ENCODE measurements at regions not wholly inside any gene's neighbourhood (a gene's known extent, or its start where the extent isn't known, plus 50 kb on each side); places are given as distances from the start of the nearest gene placed in this dataset.

DNA sequence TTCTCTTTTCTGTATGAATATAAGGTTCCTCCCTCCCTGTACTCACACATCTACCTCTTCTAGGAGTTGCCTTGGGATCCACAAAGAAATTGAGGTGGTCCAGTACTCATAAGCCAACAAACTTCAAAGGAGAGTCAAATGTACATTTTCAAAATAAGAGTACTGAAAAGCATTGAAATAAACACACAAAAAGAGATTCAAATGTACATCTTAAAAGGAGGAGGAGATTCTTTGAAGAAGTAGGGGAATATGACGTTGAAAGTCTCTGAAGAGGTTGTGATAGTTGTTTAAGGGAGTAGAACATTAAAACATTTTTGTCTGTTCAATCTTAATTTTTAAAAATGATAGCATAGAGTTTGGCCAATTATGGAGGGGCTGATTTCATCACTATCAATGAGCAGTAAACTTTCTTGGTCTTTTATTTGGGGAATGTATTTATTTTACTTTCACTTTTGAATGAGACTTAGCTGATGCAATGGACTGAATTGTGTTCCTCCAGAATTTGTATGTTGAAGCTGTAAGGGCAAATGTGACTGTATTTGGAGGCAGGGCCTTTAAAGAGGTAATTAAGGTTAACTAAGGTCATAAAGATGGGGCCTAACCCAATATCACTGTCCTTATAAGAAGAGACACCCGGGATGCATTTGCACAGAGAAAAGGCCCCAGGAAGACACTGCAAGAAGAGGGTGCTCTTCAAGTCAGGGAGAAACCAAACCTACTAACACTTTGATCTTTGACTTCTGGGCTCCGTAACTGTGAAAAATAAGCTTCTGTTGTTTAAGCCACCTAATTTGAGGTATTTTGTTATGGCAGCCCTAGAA, 226.3 kb upstream of the PGRMC2 start:
- H3K27ac Mint-ChIP-seq, result peak overlapping the region; percentile 71 to 91 (median 82)
- peaks cover 0 to 5% (median 0%) of the 10 kb centered on the region in 11 donors for H3K9me3 Mint-ChIP-seq
- ChIA-PET CTCF (no interaction called here), POLR2A (interaction anchor here (0.6 kb wide), 1 partner anchor 211 kb away, joined by 3 read pairs; no protein-coding TSS in a partner anchor)
- ATAC-seq, result peak; percentile 27
- no peaks in the 10 kb centered on the region for H3K4me1 ChIP-seq (ENCODE audit: control insufficient read depth in 2 of 2, insufficient read depth in 2 of 2, low read length in 2 of 2)
- DNase-seq, result peak in 6 of 9 donors; percentile 0 to 32 (median 20)
- no peaks in the 10 kb centered on the region for H3K36me3 ChIP-seq (ENCODE audit: control insufficient read depth in 2 of 3, insufficient read depth in 3 of 3, low read length in 3 of 3)
- H3K27me3 ChIP-seq (ENCODE audit: control insufficient read depth in 2 of 2, insufficient read depth in 2 of 2, low read length in 2 of 2), result no peaks in the 10 kb centered on the region
- H3K4me3 Mint-ChIP-seq, result peak overlapping the region; percentile 49 to 87 (median 80)
- H3K36me3 Mint-ChIP-seq, result peaks cover 0 to 8% (median 0%) of the 10 kb centered on the region in 5 donors
- no peaks in the 10 kb centered on the region for H3K9me3 ChIP-seq (ENCODE audit: control insufficient read depth in 2 of 3, low read length in 3 of 3)
- H3K4me3 ChIP-seq (ENCODE audit: low read length), result peak overlapping the region; percentile 13
- intact Hi-C loops (cut with micrococcal nuclease), result loop anchor here in 1 of 2 donors (2.0 to 5.0 kb wide), 2 partner anchors 227 to 297 kb away; partner anchors contain the start of gene PGRMC2
- peak overlapping the region; percentile 6 for H3K27ac ChIP-seq (ENCODE audit: low read depth, low read length)
- no peaks in the 10 kb centered on the region for H3K27me3 Mint-ChIP-seq
- peaks cover 9 to 24% (median 19%) of the 10 kb centered on the region in 7 donors for H3K4me1 Mint-ChIP-seq

DNA sequence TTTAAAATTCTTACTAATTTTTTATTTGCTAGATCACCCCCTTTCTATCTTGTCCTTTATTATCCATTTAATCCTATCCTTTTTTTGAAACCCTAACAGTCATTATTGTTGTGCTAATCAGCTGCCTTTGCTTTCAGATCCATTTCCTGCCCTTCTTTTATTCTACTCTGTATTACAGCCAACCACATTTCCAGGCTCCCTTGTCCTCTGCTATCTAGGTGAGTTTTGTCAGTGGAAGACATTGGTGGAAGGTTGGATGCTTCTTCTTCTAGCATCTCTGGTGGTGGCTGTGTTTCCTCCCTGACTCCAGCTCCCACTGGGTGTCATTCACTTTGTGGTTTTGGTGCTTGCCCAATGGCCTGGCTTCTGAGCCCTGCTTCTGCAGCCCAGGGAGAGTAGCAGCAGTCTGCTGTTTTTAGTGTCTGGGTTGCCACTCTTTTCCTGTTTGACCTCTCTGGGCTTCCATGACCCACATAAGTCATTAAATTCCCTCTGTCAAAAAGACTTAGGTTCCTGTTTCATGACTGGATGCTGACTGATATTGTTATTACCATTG, 225.2 kb upstream of the PGRMC2 start:
- H3K36me3 ChIP-seq (ENCODE audit: control insufficient read depth in 2 of 3, insufficient read depth in 3 of 3, low read length in 3 of 3), result no peaks in the 10 kb centered on the region
- no peaks in the 10 kb centered on the region for H3K9me3 ChIP-seq (ENCODE audit: control insufficient read depth in 2 of 3, low read length in 3 of 3)
- ChIA-PET POLR2A (no interaction called here), CTCF (no interaction called here)
- no peaks in the 10 kb centered on the region for H3K4me1 ChIP-seq (ENCODE audit: control insufficient read depth in 2 of 2, insufficient read depth in 2 of 2, low read length in 2 of 2)
- H3K27ac ChIP-seq (ENCODE audit: low read depth, low read length), result no peak overlapping the region
- Mint-ChIP-seq H3K9me3 (peaks cover 0 to 5% (median 0%) of the 10 kb centered on the region in 11 donors), H3K27ac (peak overlapping the region in 4 of 9 donors; percentile 25 to 91 (median 76)), H3K4me1 (peaks cover 9 to 24% (median 19%) of the 10 kb centered on the region in 7 donors), H3K4me3 (peak overlapping the region in 1 of 10 donors; percentile 50), H3K27me3 (peaks cover 0 to 2% (median 0%) of the 10 kb centered on the region in 5 donors), H3K36me3 (peaks cover 0 to 8% (median 0%) of the 10 kb centered on the region in 5 donors)
- ATAC-seq, result no peak
- no peak for DNase-seq
- intact Hi-C loops (cut with micrococcal nuclease), result loop anchor here in 1 of 2 donors (5.0 kb wide), 1 partner anchor 226 kb away; the partner anchor contains the start of gene PGRMC2
- no peak overlapping the region for H3K4me3 ChIP-seq (ENCODE audit: low read length)
- H3K27me3 ChIP-seq (ENCODE audit: control insufficient read depth in 2 of 2, insufficient read depth in 2 of 2, low read length in 2 of 2), result no peaks in the 10 kb centered on the region

DNA sequence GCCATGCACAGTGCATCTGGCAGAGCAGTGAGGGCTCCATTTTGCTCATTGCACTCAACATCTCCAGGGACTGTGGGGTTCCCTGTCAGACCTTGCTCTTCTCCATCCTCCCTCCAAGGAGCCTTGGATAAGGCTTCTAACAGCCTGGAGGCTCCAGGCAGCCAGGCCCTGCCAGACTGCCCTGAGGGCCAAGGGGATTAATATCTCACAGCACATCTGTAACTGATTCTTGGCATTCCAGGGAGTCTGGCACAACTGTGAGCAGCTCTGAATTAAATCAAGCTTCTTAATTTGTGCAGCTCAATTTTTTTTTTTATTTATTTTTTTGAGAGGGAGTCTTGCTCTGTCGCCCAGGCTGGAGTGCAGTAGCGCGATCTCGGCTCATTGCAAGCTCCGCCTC, 224.5 kb upstream of the PGRMC2 start:
- ChIA-PET POLR2A (no interaction called here), CTCF (no interaction called here)
- DNase-seq (no peak), ATAC-seq (no peak)
- H3K27me3 Mint-ChIP-seq, result peaks cover 0 to 2% (median 0%) of the 10 kb centered on the region in 5 donors
- H3K4me1 ChIP-seq (ENCODE audit: control insufficient read depth in 2 of 2, insufficient read depth in 2 of 2, low read length in 2 of 2), result no peaks in the 10 kb centered on the region
- no peaks in the 10 kb centered on the region for H3K9me3 ChIP-seq (ENCODE audit: control insufficient read depth in 2 of 3, low read length in 3 of 3)
- no peaks in the 10 kb centered on the region for H3K36me3 ChIP-seq (ENCODE audit: control insufficient read depth in 2 of 3, insufficient read depth in 3 of 3, low read length in 3 of 3)
- H3K4me1 Mint-ChIP-seq, result peaks cover 9 to 24% (median 19%) of the 10 kb centered on the region in 7 donors
- H3K9me3 Mint-ChIP-seq, result peaks cover 0 to 5% (median 0%) of the 10 kb centered on the region in 11 donors
- peaks cover 0 to 8% (median 0%) of the 10 kb centered on the region in 5 donors for H3K36me3 Mint-ChIP-seq
- no peak overlapping the region for H3K4me3 ChIP-seq (ENCODE audit: low read length)
- no peaks in the 10 kb centered on the region for H3K27me3 ChIP-seq (ENCODE audit: control insufficient read depth in 2 of 2, insufficient read depth in 2 of 2, low read length in 2 of 2)
- no peak overlapping the region for H3K4me3 Mint-ChIP-seq
- no peak overlapping the region for H3K27ac Mint-ChIP-seq
- intact Hi-C loops (cut with micrococcal nuclease), result loop anchor here in 1 of 2 donors (5.0 kb wide), 1 partner anchor 225 kb away; the partner anchor contains the start of gene PGRMC2
- H3K27ac ChIP-seq (ENCODE audit: low read depth, low read length), result no peak overlapping the region

DNA sequence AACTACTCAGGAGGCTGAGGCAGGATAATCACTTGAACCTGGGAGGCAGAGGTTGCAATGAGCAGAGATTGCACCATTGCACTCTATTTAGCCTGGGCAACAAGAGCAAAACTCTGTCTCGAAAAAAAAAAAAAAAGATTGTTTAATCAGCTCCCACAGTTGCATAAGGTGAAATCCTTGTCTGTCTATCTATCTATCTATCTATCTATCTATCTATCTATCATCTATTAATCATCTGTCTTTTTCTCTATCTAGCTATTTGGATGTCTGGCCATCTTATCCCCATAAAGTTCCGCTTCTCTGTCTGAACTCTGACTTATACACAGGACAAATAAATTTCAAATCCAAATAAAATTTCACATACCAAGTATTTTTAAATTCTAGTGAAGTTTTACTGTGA, 223.2 kb upstream of the PGRMC2 start:
- Histone ChIP-seq H3K4me3 (ENCODE audit: low read length) (no peak overlapping the region), H3K9me3 (ENCODE audit: control insufficient read depth in 2 of 3, low read length in 3 of 3) (no peaks in the 10 kb centered on the region), H3K36me3 (ENCODE audit: control insufficient read depth in 2 of 3, insufficient read depth in 3 of 3, low read length in 3 of 3) (no peaks in the 10 kb centered on the region), H3K27ac (ENCODE audit: low read depth, low read length) (no peak overlapping the region), H3K4me1 (ENCODE audit: control insufficient read depth in 2 of 2, insufficient read depth in 2 of 2, low read length in 2 of 2) (no peaks in the 10 kb centered on the region), H3K27me3 (ENCODE audit: control insufficient read depth in 2 of 2, insufficient read depth in 2 of 2, low read length in 2 of 2) (no peaks in the 10 kb centered on the region)
- peaks cover 0 to 2% (median 0%) of the 10 kb centered on the region in 5 donors for H3K27me3 Mint-ChIP-seq
- CTCF ChIA-PET, result no interaction called here
- H3K9me3 Mint-ChIP-seq, result peaks cover 0 to 5% (median 0%) of the 10 kb centered on the region in 11 donors
- peaks cover 0 to 8% (median 2%) of the 10 kb centered on the region in 5 donors for H3K36me3 Mint-ChIP-seq
- H3K4me3 Mint-ChIP-seq, result no peak overlapping the region
- peaks cover 9 to 24% (median 19%) of the 10 kb centered on the region in 7 donors for H3K4me1 Mint-ChIP-seq
- intact Hi-C loops (cut with micrococcal nuclease), result loop anchor here in 1 of 2 donors (5.0 kb wide), 1 partner anchor 224 kb away; the partner anchor contains the start of gene PGRMC2
- DNase-seq, result no peak
- H3K27ac Mint-ChIP-seq, result no peak overlapping the region
- POLR2A ChIA-PET, result no interaction called here
- ATAC-seq, result no peak

DNA sequence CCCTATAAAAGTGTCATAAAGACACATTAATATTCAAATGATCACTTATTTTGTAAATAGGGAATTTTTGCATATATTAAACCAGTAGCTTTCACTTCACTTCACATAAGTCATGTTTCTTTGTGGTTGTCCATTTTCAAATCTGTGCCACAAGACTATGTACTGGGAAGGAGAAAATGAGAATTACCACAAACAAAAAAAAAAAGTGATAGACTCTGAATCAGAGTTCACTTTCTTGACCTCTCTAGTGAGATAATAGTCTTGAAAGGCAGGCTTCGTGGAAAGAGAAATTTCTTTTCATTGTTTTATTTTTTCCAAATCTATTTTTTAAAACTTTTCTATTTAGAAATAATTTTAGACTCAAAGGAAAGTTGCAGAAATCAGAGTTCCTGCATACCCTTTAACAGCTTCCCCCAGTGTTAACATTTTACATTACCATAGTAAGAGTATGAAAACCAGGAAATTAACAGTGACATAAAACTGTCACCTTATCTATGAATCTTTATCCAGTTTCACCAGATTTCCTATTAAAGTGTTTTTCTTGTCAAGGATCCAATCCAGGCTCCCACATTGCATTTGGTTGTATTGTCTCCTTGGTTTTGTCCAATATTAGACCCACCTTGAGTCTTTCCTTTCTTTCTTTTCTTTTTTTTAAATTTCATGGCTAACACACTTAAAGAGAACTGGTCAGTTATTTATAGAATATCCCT, 215.4 kb upstream of the PGRMC2 start:
- Mint-ChIP-seq H3K4me1 (no peaks in the 10 kb centered on the region), H3K36me3 (peaks cover 0 to 10% (median 6%) of the 10 kb centered on the region in 5 donors), H3K27me3 (no peaks in the 10 kb centered on the region), H3K27ac (no peak overlapping the region), H3K4me3 (no peak overlapping the region), H3K9me3 (peaks cover under 1 to 47% (median 11%) of the 10 kb centered on the region in 11 donors)
- H3K4me1 ChIP-seq (ENCODE audit: control insufficient read depth in 2 of 2, insufficient read depth in 2 of 2, low read length in 2 of 2), result no peaks in the 10 kb centered on the region
- H3K9me3 ChIP-seq (ENCODE audit: control insufficient read depth in 2 of 3, low read length in 3 of 3), result no peaks in the 10 kb centered on the region
- CTCF ChIA-PET, result no interaction called here
- ATAC-seq, result no peak
- no peak for DNase-seq
- no peak overlapping the region for H3K4me3 ChIP-seq (ENCODE audit: low read length)
- no peaks in the 10 kb centered on the region for H3K36me3 ChIP-seq (ENCODE audit: control insufficient read depth in 2 of 3, insufficient read depth in 3 of 3, low read length in 3 of 3)
- H3K27ac ChIP-seq (ENCODE audit: low read depth, low read length), result no peak overlapping the region
- POLR2A ChIA-PET, result no interaction called here
- H3K27me3 ChIP-seq (ENCODE audit: control insufficient read depth in 2 of 2, insufficient read depth in 2 of 2, low read length in 2 of 2), result no peaks in the 10 kb centered on the region
- intact Hi-C loops (cut with micrococcal nuclease), result no loop called here

DNA sequence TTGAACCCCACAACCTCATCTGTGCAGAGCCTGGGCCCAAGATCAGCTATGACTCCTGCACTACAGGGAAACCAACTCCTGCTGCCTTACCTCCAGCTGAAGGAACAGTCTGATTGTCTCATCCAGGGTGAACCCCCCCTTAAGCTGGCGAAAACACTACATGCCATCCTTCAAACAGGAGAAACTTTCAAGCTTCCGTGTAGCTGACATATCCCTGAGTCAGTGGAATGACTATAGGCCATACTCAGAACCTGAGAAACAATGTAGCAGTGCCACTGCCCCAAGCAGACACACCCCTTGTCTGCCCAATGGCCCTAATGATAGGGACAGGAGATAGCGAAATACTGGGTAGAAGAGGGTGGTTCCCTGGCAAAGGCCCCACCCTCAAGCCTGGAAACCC, 213.6 kb upstream of the PGRMC2 start:
- Histone ChIP-seq H3K27me3 (ENCODE audit: control insufficient read depth in 2 of 2, insufficient read depth in 2 of 2, low read length in 2 of 2) (no peaks in the 10 kb centered on the region), H3K9me3 (ENCODE audit: control insufficient read depth in 2 of 3, low read length in 3 of 3) (no peaks in the 10 kb centered on the region), H3K27ac (ENCODE audit: low read depth, low read length) (no peak overlapping the region), H3K4me1 (ENCODE audit: control insufficient read depth in 2 of 2, insufficient read depth in 2 of 2, low read length in 2 of 2) (no peaks in the 10 kb centered on the region), H3K36me3 (ENCODE audit: control insufficient read depth in 2 of 3, insufficient read depth in 3 of 3, low read length in 3 of 3) (no peaks in the 10 kb centered on the region), H3K4me3 (ENCODE audit: low read length) (no peak overlapping the region)
- peaks cover 7 to 61% (median 22%) of the 10 kb centered on the region in 11 donors for H3K9me3 Mint-ChIP-seq
- ChIA-PET POLR2A (interaction anchor here (0.6 kb wide), 1 partner anchor 1470 kb away, joined by 3 read pairs; no protein-coding TSS in a partner anchor), CTCF (interaction anchor here (0.6 kb wide), 1 partner anchor 297 kb away, joined by 4 read pairs; no protein-coding TSS in a partner anchor)
- no peaks in the 10 kb centered on the region for H3K27me3 Mint-ChIP-seq
- intact Hi-C loops (cut with micrococcal nuclease), result no loop called here
- no peak overlapping the region for H3K27ac Mint-ChIP-seq
- H3K36me3 Mint-ChIP-seq, result peaks cover 0 to 20% (median 16%) of the 10 kb centered on the region in 5 donors
- H3K4me1 Mint-ChIP-seq, result no peaks in the 10 kb centered on the region
- DNase-seq (no peak), ATAC-seq (no peak)
- no peak overlapping the region for H3K4me3 Mint-ChIP-seq

Data from naive thymus-derived CD4-positive, alpha-beta T cell (primary cell).